GDM1 (cell line): ENCODE measurements at regions not wholly inside any gene's neighbourhood (a gene's known extent, or its start where the extent isn't known, plus 50 kb on each side); places are given as distances from the start of the nearest gene placed in this dataset.
"Not testable (repeated sequence)": the region's sequence is repeated elsewhere in the genome, so short reads cannot be mapped to it uniquely, and the experiment has no call there.

Experiments used
- DNase-seq: peaks from one replicate; lab custom pipeline; 2025; lab: John Stamatoyannopoulos, UW

- not testable (repeated sequence) for DNase-seq
Measured at GRCh38 chr9:135195975-135196374, 108.5 kb downstream of the OLFM1 start.

GRCh38 chr9:135196474-135196873 lies 109.0 kb downstream of the OLFM1 start:
- no peak for DNase-seq

- DNase-seq: no peak
Measured at GRCh38 chr9:135198144-135198543, 110.7 kb downstream of the OLFM1 start.

GRCh38 chr9:135198586-135199285 lies 111.3 kb downstream of the OLFM1 start:
- no peak for DNase-seq

- DNase-seq: no peak
Measured at GRCh38 chr9:135199489-135199888, 112.0 kb downstream of the OLFM1 start.

GRCh38 chr9:135201711-135202110 lies 114.2 kb downstream of the OLFM1 start:
- DNase-seq: no peak

GRCh38 chr9:135204177-135204576 lies 116.7 kb downstream of the OLFM1 start:
- DNase-seq: no peak

GRCh38 chr9:135209136-135209535 lies 121.7 kb downstream of the OLFM1 start:
- DNase-seq: no peak

- no peak for DNase-seq
Measured at GRCh38 chr9:135209852-135210251, 122.4 kb downstream of the OLFM1 start.

GRCh38 chr9:135210676-135211523 lies 123.4 kb downstream of the OLFM1 start:
- DNase-seq: no peak

GRCh38 chr9:135211524-135211890 lies 124.0 kb downstream of the OLFM1 start:
- DNase-seq: no peak

GRCh38 chr9:135212961-135213360 lies 125.5 kb downstream of the OLFM1 start:
- DNase-seq: no peak

- DNase-seq: no peak
Measured at GRCh38 chr9:135213566-135213965, 126.1 kb downstream of the OLFM1 start.

- no peak for DNase-seq
Measured at GRCh38 chr9:135214054-135214640, 126.7 kb downstream of the OLFM1 start.

- no peak for DNase-seq
Measured at GRCh38 chr9:135214706-135215105, 127.2 kb downstream of the OLFM1 start.

GRCh38 chr9:135215571-135216161 lies 128.2 kb downstream of the OLFM1 start:
- no peak for DNase-seq

GRCh38 chr9:135216236-135216635 lies 128.8 kb downstream of the OLFM1 start:
- DNase-seq: no peak

- DNase-seq: no peak
Measured at GRCh38 chr9:135216791-135217441, 129.4 kb downstream of the OLFM1 start.

- DNase-seq: no peak
Measured at GRCh38 chr9:135217836-135218235, 130.4 kb downstream of the OLFM1 start.

GRCh38 chr9:135218331-135219225 lies 131.1 kb downstream of the OLFM1 start:
- DNase-seq: no peak
